Activated naive CD4-positive, alpha-beta T cell treated with anti-CD3 and anti-CD28 coated beads for 36 hours (primary cell): ENCODE measurements at regions not wholly inside any gene's neighbourhood (a gene's known extent, or its start where the extent isn't known, plus 50 kb on each side); places are given as distances from the start of the nearest gene placed in this dataset.

Experiments used
- CTCF ChIA-PET: fragments of 350-600 bp; sonication (Branson Sonifier 250); formaldehyde crosslinking; loops from one replicate; lab custom pipeline; 2021; ENCODE audit warnings: antibody characterized with exemption; lab: Charles Lee
- DNase-seq: peaks from one replicate; pipeline ENCODE4 v3.0.0-alpha.2; 2020
- H3K27ac Mint-ChIP-seq: one replicate; pipeline ENCODE4 v1.8.0; 2021; ENCODE audit warnings: mild to moderate bottlenecking, mixed read lengths
- H3K27me3 Mint-ChIP-seq: one replicate; pipeline ENCODE4 v1.8.0; 2021; ENCODE audit warnings: low read depth, mixed read lengths
- H3K36me3 Mint-ChIP-seq: one replicate; pipeline ENCODE4 v1.8.0; 2021; ENCODE audit warnings: low read depth, mixed read lengths
- H3K4me1 Mint-ChIP-seq: one replicate; pipeline ENCODE4 v1.8.0; 2021; ENCODE audit warnings: low read depth, mixed read lengths
- H3K4me3 Mint-ChIP-seq: one replicate; pipeline ENCODE4 v1.8.0; 2021; ENCODE audit warnings: mild to moderate bottlenecking, moderate library complexity, mixed read lengths
- H3K9me3 Mint-ChIP-seq: one replicate; pipeline ENCODE4 v1.8.0; 2021; ENCODE audit warnings: mixed read lengths
- intact Hi-C: fragments of 100-400 bp; cut with micrococcal nuclease; formaldehyde crosslinking; loops from one replicate; pipeline ENCODE4 v1.15.1; 2023

GRCh38 chr1:239261521-239261920 lies 124.8 kb upstream of the CHRM3 start:
- H3K4me1 Mint-ChIP-seq: no peaks in the 10 kb centered on the region
- DNase-seq: no peak
- H3K27ac Mint-ChIP-seq: no peak overlapping the region

GRCh38 chr1:239260842-239261241 lies 125.5 kb upstream of the CHRM3 start:
- H3K4me3 Mint-ChIP-seq: no peak overlapping the region
- H3K27ac Mint-ChIP-seq: no peak overlapping the region
- CTCF ChIA-PET: no interaction called here
- H3K4me1 Mint-ChIP-seq: no peaks in the 10 kb centered on the region
- DNase-seq: no peak
- no peaks in the 10 kb centered on the region for H3K27me3 Mint-ChIP-seq
- H3K36me3 Mint-ChIP-seq: no peaks in the 10 kb centered on the region
- intact Hi-C loops: no loop called here
- peaks cover 7% of the 10 kb centered on the region for H3K9me3 Mint-ChIP-seq

More at GRCh38 chr1:239261521-239261920, 124.8 kb upstream of the CHRM3 start:
- Mint-ChIP-seq H3K4me3 (no peak overlapping the region), H3K9me3 (peaks cover 4% of the 10 kb centered on the region), H3K36me3 (no peaks in the 10 kb centered on the region), H3K27me3 (no peaks in the 10 kb centered on the region)
- CTCF ChIA-PET: no interaction called here
- intact Hi-C loops: no loop called here

GRCh38 chr1:239255628-239256160 lies 130.7 kb upstream of the CHRM3 start:
- peaks cover 9% of the 10 kb centered on the region for H3K9me3 Mint-ChIP-seq
- no peaks in the 10 kb centered on the region for H3K27me3 Mint-ChIP-seq
- no peaks in the 10 kb centered on the region for H3K4me1 Mint-ChIP-seq
- intact Hi-C loops: no loop called here
- no peak overlapping the region for H3K4me3 Mint-ChIP-seq
- CTCF ChIA-PET: no interaction called here
- no peak overlapping the region for H3K27ac Mint-ChIP-seq
- H3K36me3 Mint-ChIP-seq: no peaks in the 10 kb centered on the region
- no peak for DNase-seq

- Mint-ChIP-seq H3K27me3 (no peaks in the 10 kb centered on the region), H3K27ac (no peak overlapping the region), H3K9me3 (peaks cover 9% of the 10 kb centered on the region), H3K36me3 (no peaks in the 10 kb centered on the region), H3K4me3 (no peak overlapping the region), H3K4me1 (no peaks in the 10 kb centered on the region)
- CTCF ChIA-PET: no interaction called here
- intact Hi-C loops: no loop called here
- DNase-seq: no peak
Measured at GRCh38 chr1:239254999-239255398, 131.4 kb upstream of the CHRM3 start.

- DNase-seq: no peak
- Mint-ChIP-seq H3K27me3 (no peaks in the 10 kb centered on the region), H3K36me3 (no peaks in the 10 kb centered on the region), H3K4me3 (no peak overlapping the region), H3K27ac (no peak overlapping the region), H3K9me3 (peaks cover 9% of the 10 kb centered on the region), H3K4me1 (no peaks in the 10 kb centered on the region)
- CTCF ChIA-PET: interaction anchor here (1.0 kb wide), 1 partner anchor 191 kb away, joined by 3 read pairs; no protein-coding TSS in a partner anchor
- intact Hi-C loops: no loop called here
Measured at GRCh38 chr1:239253032-239253431, 133.3 kb upstream of the CHRM3 start.

GRCh38 chr1:239250353-239251035 lies 135.9 kb upstream of the CHRM3 start:
- CTCF ChIA-PET: no interaction called here
- Mint-ChIP-seq H3K27ac (no peak overlapping the region), H3K4me3 (no peak overlapping the region), H3K36me3 (no peaks in the 10 kb centered on the region), H3K27me3 (no peaks in the 10 kb centered on the region), H3K9me3 (peaks cover 2% of the 10 kb centered on the region), H3K4me1 (no peaks in the 10 kb centered on the region)
- intact Hi-C loops: no loop called here
- DNase-seq: no peak

GRCh38 chr1:239247285-239247684 lies 139.1 kb upstream of the CHRM3 start:
- Mint-ChIP-seq H3K4me3 (no peak overlapping the region), H3K27ac (no peak overlapping the region), H3K9me3 (peaks cover 2% of the 10 kb centered on the region), H3K4me1 (no peaks in the 10 kb centered on the region), H3K27me3 (no peaks in the 10 kb centered on the region), H3K36me3 (no peaks in the 10 kb centered on the region)
- CTCF ChIA-PET: interaction anchor here (1.2 kb wide), 1 partner anchor 11 kb away, joined by 3 read pairs; no protein-coding TSS in a partner anchor
- no peak for DNase-seq
- intact Hi-C loops: no loop called here

GRCh38 chr1:239244084-239244483 lies 142.3 kb upstream of the CHRM3 start:
- Mint-ChIP-seq H3K27ac (no peak overlapping the region), H3K9me3 (no peaks in the 10 kb centered on the region), H3K4me1 (no peaks in the 10 kb centered on the region), H3K36me3 (no peaks in the 10 kb centered on the region), H3K4me3 (no peak overlapping the region), H3K27me3 (no peaks in the 10 kb centered on the region)
- DNase-seq: no peak
- CTCF ChIA-PET: no interaction called here
- intact Hi-C loops: no loop called here

GRCh38 chr1:239243006-239243405 lies 143.4 kb upstream of the CHRM3 start:
- H3K27ac Mint-ChIP-seq: no peak overlapping the region
- H3K9me3 Mint-ChIP-seq: no peaks in the 10 kb centered on the region
- CTCF ChIA-PET: no interaction called here
- intact Hi-C loops: no loop called here
- H3K4me1 Mint-ChIP-seq: no peaks in the 10 kb centered on the region
- no peaks in the 10 kb centered on the region for H3K27me3 Mint-ChIP-seq
- H3K36me3 Mint-ChIP-seq: no peaks in the 10 kb centered on the region
- no peak for DNase-seq
- no peak overlapping the region for H3K4me3 Mint-ChIP-seq

- CTCF ChIA-PET: no interaction called here
- Mint-ChIP-seq H3K36me3 (no peaks in the 10 kb centered on the region), H3K9me3 (no peaks in the 10 kb centered on the region), H3K27ac (no peak overlapping the region), H3K4me1 (no peaks in the 10 kb centered on the region), H3K27me3 (no peaks in the 10 kb centered on the region), H3K4me3 (no peak overlapping the region)
- intact Hi-C loops: no loop called here
- no peak for DNase-seq
Measured at GRCh38 chr1:239242404-239242803, 144.0 kb upstream of the CHRM3 start.

GRCh38 chr1:239240736-239241135 lies 145.6 kb upstream of the CHRM3 start:
- no peak for DNase-seq
- Mint-ChIP-seq H3K4me3 (no peak overlapping the region), H3K27me3 (no peaks in the 10 kb centered on the region), H3K9me3 (no peaks in the 10 kb centered on the region), H3K36me3 (no peaks in the 10 kb centered on the region), H3K27ac (no peak overlapping the region), H3K4me1 (no peaks in the 10 kb centered on the region)
- intact Hi-C loops: no loop called here
- CTCF ChIA-PET: no interaction called here

- Mint-ChIP-seq H3K4me3 (no peak overlapping the region), H3K27me3 (no peaks in the 10 kb centered on the region), H3K9me3 (no peaks in the 10 kb centered on the region), H3K27ac (no peak overlapping the region), H3K4me1 (no peaks in the 10 kb centered on the region), H3K36me3 (no peaks in the 10 kb centered on the region)
- CTCF ChIA-PET: no interaction called here
- intact Hi-C loops: no loop called here
- no peak for DNase-seq
Measured at GRCh38 chr1:239239529-239239928, 146.8 kb upstream of the CHRM3 start.

- Mint-ChIP-seq H3K36me3 (no peaks in the 10 kb centered on the region), H3K27me3 (no peaks in the 10 kb centered on the region), H3K9me3 (no peaks in the 10 kb centered on the region), H3K4me3 (no peak overlapping the region), H3K27ac (no peak overlapping the region), H3K4me1 (no peaks in the 10 kb centered on the region)
- CTCF ChIA-PET: no interaction called here
- DNase-seq: no peak
- intact Hi-C loops: no loop called here
Measured at GRCh38 chr1:239237912-239238311, 148.5 kb upstream of the CHRM3 start.
